EH (cell line): ENCODE measurements at regions not wholly inside any gene's neighbourhood (a gene's known extent, or its start where the extent isn't known, plus 50 kb on each side); places are given as distances from the start of the nearest gene placed in this dataset.
"Not testable (repeated sequence)": the region's sequence is repeated elsewhere in the genome, so short reads cannot be mapped to it uniquely, and the experiment has no call there.

Experiments used
- DNase-seq: peaks from one replicate; pipeline ENCODE4 v3.0.0-alpha.2; 2015; ENCODE audit warnings: low read depth

DNA sequence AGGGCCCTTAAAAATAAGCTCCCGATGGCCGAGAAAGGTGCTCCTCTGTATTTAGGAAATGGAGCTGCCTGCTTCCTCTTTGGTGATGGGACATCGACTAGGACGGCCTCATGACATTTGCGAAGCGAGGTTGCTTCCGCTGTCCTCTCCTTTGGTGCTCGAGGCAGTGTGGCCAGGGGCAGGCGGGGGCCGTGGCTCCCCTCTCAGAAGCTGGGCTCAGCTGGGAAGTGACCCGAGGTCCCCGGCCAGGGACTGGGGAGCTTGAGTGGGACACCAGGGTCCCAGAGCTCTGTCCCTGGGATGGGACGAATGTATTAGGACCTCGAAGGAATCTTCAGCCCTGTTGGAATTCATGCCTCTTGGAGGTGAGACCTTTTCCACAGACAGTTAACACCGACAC lies 151.1 kb downstream of the CTTN start:
- no peak for DNase-seq

DNA sequence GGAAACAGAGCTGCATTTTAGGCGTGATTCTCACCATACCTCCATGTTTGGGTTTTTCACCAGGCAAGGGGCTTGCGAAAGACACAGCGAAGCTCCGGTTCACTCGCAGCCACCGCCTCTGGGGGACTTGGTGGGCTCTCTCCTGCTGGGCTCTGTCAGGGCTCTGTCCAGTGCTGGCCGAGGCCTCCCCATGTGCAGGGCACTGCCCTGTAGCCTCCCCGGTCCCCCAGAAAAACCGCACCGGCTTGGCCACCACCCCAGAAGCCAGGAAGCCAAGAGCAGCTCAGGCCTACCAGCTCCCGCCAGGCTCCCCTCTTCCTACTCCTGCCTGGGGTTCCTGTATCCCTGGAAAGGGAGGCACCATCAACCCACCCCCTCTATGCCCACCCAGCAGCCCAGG lies 151.5 kb downstream of the CTTN start:
- no peak for DNase-seq

DNA sequence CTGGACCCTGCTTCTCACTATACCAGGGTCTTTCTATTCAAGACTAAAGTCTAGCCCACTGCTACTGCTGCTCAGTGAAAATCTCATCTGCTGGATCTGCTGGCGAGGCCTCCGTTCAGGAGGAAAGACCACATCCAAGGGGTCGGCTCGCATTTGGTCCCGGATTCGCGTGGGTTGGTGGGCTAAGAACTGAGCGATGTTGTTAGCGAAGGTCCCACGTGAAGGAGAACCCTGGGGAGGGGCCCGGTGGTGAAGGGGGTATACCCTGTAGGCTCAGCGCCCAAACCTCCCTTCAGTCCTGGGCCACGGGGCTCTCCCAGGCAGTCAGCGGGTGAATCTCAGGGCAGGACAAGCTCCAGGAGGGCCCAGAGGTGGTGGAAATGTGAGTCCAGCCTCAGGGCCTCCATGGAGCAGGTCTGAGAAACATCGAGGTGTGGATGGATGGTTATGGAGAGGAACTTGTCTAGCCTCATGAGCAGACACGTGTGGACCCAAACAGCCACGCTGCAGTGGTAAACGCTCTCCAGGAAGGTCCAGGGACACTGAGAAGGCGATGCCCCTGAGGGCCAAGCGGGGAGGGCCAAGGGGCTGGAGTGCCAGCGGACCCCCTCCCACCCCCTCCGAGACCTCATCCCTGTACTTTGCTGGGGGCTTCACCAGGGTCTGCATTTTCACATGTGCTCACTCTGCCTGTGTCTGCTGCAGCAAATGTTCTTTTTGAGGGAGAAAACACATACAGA lies 152.3 kb downstream of the CTTN start:
- DNase-seq, result no peak

DNA sequence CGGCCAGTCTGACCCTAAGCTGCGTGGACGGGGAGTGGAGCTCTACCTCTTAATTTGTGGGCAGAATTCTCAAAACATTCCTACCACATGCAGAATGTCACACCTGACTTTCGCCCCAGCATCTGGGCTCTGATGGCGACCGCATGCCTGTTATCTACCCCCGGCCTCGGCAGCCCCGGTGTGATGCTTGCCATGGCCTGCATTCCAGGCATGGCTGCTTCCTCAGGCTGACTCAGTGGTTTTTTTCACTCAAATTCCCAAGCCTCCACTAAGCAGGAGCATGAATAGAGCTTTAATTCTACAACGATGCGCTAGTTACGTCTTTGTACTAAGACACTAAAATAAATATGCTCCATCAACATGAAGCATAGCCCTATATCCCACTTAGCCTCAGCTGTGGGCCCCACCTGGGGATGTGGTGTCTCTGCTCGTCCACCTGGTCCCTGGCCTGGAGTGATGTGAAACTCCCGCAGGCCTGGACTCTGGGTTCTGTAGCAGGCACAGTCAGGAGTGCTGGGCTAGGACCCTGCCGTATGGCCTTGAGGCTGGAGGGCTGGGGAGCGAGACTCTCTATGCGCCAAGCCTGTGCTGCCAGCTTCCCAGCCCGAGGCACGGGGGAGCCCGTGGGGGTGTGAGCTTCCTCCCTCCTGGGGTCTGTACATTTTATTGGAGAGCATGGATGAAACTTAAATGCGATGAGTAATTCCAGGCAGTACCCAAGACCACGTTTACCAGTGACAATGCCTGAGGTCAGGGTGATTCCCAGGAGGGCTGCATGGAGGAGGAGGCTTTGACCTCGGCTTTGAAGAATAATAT lies 153.2 kb downstream of the CTTN start:
- DNase-seq, result no peak

DNA sequence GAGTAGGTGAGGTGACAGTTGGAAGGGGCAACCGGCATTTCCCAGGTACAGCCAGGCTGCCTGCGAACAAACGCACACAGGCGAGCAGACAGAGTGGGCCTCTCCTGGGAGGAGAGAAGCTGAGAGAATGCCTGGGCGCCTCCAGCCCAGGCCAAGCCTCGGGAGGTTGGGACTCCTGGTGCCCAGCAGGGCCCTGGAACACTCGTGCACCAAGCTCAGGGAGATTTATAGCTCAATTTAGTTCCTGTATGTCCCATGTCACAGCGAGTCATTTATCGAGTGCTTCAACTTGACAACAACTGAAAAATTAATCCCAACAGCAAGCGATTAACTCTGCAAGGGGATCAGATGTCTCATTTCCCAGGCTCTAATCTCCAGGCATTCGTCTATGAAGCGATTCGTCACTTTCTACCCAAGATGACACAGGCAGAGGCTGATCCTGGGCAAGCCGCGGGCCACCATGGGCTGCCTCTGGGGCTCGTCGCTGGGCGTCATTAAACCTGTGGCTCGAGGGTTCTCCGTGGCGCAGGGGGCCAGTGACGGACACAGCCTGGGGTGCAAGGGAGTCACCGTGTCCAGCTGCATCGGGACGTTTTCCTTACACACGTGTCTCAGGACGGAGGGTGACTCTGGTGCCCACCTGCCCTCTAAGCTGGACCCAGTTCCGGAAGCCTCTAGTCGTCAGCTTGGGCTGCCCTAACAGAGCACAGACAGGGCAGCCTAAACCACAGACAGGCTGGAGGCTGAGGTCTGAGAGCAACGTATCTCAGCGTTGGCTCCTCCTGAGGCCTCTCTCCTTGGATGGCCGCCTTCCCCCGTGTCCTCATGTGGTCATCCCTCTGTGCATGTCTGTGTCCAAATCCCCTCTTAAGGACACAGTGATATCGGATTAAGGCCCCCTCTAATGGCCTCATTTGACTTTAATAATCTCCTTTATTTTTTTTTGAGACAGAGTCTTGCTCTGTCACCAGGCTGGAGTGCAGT lies 154.1 kb downstream of the CTTN start:
- DNase-seq, result no peak

DNA sequence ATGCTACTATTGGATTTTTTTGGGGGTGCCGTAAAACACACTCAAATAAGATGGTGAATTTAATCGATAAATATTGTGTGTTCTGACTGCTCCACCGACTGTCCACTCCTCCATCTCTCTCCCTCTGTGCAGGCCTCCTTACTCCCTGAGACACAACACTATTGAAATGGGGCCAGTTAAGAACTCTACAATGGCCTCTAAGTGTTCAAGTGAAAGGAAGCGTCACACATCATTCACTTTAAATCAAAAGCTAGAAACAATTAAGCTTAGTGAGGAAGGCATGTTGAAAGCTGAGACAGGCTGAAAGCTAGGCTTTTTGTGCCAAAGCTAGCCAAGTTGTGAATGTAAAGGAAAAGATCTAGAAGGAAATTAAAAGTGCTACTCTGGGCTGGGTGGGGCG lies 156.7 kb downstream of the CTTN start:
- no peak for DNase-seq

DNA sequence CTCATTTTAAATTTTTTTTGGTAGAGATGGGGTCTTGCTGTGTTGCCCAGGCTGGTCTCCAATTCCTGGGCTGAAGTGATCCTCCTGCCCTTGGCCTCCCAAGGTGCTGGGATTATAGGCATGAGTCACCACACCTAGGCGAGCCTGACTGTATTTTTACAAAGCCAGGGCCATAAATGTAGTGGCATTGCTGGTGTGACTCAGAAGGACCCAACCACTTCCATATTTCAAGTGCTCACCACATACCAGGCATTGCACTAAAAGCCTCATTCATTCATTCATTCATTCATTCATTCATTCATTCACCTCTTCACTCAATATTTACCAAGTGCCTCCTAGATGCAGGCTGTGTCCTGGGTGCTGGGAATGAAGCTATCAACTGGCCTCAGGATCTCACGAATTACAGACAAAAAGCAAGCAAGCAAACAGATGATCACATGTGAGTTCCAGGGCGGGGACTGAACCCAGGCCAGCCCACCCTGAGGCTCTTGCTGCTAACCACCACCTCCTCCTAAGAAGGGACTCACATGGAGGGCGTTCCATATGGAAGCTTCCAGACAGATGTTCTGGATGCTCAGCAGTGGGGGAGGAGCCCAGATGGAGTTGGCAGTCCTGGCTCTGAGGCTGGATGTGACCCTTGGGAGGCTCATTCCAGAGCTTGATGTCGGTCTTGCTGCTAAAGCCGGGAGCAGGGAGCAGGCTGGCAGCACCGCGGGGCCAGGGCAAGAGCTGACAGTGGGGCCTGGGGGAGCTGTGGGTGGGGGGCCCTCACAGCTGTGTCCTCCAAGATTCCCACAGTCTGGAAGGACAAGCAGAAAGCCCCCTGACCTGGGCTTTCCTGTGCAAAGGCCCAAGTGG lies 158.8 kb downstream of the CTTN start:
- peak; percentile 6 for DNase-seq

DNA sequence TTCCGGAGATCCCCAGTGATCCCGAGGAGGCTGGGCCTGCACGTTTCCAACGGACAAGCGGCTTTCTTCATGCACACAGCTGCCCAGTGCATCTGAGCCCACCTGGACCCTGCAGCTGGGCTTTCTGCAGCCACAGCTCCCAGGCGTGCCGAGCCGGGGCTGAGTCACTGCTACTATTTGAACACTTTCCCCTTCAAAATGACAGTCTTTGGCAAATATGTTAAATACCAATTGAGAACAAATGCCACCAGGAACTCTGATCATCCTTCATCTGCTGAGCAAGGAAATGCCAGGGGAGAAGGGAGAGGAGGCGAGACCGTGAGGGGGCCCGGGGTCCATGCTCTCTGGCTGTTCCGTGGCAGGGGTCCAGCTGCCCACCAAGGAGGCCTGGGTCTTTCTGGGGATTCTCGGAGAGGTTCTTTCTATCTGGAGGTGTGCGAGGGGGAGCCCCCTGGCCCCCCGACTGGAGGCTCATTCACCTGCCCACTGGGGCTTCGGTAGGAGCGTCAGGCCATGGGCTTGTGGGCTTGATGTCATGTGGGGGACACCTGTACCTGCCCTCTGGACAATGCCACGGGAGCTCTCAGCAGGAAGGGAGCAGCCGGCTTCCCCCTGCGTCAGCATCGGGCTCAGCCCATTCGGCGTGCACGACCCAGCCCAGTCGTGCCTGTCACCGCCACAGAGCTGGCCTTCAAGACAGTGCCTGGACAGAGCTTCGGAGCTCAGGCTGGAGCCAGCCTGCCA lies 159.6 kb downstream of the CTTN start:
- DNase-seq, result no peak

DNA sequence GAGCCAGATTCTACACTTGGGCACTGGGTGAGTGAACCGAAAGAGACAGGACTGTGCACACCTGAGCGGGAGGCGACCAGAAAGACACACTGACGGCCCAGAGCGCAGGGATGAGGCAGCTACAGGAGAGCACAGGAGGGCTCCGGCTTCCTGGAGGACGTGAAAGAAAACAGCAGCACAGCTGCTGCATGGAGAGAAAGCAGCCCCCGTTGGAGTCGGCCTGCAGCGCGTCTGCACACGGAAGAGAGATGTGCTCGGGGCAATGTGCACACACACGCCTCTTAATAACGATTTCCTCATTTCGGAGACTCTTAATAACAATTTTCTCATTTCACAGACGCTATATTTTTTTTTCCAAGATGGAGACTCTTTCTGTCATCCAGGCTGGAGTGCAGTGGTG lies 160.4 kb downstream of the CTTN start:
- DNase-seq, result no peak

DNA sequence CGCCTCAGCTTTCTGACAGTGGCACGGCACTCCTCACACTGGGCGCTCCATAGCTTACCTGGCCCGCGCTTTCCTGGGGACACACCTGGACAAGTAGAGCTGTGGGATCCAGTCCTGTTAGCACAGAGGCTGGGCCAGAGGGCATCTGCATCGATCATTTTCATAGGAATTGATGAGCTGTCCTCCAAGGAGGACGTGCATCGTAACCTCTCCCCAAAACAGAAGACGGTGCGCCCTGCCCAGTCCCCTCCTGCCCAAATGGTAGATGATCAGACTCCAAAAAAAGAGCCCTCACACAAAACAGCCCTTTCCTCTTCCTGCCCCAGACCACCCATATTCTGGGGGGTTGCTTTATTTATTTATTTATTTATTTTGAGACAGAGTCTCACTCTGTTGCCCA lies 161.2 kb downstream of the CTTN start:
- no peak for DNase-seq

DNA sequence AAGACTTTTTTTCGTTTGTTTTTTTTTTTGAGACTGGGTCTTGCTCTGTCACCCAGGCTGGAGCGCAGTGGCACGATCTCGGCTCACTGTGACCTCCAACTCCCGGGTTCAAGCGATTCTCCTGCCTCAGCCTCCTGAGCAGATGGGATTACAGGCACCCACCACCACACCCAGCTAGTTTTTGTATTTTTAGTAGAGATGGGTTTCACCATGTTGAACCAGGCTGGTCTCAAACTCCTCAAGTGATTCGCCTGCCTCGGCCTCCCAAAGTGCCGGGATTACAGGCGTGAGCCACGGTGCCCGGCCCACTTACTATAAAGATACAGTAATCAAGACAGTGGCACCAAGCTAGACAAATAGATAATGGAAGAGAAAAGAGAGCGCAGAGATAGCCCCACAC lies 162.3 kb downstream of the CTTN start:
- DNase-seq, result not testable (repeated sequence)

DNA sequence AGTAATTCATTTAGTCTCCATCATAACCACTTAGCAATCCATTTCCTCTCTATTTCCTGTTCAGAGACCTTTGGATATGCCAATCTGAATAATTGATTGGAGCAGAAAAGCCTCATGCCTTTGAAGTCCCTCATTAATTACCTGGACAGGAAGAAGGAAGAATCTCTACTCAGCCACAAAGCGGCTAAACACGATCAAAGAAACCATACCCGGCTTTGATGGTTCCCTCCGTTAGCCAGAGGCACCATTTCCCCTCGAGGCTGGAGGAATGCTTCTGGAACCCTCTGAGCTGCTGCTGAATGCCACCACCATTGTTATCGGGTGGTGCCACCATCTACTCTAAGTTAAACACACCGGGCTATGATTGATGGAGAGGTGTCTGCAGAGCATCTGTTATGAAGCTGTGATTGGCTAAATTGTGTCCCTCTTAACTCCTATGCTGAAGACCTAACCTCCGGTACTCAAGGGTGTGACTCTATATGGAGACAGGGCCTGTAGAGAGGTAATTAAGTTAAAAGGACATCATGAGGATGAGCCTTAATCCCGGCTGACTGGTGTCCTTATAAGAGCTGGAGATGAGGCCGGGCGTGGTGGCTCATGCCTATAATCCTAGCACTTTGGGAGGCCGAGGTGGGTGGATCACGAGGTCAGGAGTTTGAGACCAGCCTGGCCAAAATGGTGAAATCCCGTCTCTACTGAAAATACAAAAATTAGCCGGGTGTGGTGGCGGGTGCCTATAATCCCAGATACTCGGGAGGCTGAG lies 168.6 kb downstream of the CTTN start:
- no peak for DNase-seq

DNA sequence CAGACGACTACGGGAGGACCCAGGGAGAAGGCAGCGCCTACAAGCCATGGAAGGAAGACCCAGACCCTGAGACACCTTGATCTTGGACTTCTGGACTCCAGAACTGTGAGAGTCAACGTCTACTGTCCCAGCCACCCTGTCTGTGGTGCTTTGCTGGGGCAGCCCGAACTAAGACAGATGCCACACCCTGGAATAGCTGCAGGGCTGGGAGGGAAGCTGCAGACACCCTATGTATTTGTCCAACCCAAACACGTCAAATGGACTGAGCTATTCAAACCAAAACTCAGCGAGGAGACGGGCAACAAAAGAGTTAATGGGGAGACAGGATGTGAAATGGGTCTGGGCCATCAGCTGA lies 169.3 kb downstream of the CTTN start:
- DNase-seq, result no peak

DNA sequence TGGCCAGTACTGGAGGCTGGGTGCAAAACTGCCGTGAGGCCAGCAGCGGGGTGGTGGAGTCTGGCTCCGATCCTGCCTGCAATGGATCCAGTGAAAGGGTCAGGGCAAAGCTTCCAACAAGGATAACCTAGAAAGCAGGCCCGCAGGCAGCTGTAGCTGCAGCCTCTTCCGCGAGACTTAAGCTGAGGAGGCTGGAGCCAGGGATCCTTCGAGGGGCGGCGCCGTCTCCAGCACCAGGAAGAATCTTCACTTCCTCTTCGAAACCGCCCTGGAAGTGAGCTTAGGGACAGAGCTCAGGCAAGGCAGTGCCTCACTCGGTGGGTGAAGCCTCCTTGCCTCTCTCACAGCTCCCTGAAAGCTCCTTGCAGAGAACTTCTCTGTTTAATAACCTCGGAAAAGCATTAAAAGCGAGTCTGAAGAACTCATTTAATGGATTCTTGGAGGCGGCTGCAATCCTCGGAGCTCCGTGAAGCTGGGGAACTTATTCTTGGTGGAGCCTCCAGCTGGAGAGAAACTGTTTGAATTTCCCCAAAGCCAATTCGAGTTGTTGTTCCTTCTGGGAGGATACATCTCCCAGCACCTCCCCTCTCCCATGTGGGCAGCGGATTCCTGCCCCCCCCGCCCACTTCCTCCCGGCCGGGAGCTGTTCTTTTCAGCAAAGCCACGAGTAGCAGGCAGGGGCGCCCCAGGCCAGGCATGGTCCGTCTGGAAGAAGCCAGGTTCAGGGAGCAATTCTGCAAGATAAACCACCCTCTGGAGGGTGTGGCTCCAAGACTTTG lies 169.9 kb downstream of the CTTN start:
- peak; percentile 36 for DNase-seq

DNA sequence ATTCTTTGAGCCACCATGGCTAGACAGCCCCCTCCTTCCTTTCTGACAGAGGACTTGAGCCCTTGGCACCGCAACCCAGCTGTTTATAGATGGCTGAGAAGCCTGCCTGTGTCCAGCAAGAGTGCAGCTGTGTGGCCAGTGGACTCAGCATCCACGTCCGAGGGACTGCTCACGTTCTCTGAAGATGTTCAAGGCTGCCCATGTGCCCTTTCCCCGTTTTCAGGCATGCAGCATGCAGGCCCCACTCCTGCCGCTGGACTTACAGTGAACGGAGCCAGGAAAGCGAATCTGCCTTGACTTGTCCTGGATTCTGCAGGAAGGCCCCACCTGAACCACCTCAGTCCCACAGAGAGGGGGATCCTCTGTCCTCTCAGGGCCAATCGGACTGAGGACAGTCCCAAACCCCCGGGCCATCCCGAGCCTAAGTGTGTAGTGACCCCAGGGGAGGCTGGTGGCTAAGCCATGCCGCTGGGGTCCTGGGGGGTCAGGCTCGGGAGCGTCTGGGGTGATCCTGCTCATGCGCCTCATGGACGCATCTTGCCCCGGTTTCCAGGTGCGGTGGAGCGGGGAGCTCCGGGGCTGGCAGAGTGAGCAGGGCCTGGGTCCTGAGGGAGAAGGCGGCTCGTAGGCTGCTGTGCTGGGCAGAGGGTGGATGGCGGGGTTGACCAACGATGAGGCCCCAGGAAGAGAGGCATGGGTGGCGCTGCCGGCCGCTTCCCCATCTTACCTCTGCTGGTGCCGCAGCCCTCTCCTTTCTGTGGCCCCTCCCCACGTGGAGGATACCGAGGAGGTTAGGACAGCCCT lies 170.7 kb downstream of the CTTN start:
- no peak for DNase-seq

DNA sequence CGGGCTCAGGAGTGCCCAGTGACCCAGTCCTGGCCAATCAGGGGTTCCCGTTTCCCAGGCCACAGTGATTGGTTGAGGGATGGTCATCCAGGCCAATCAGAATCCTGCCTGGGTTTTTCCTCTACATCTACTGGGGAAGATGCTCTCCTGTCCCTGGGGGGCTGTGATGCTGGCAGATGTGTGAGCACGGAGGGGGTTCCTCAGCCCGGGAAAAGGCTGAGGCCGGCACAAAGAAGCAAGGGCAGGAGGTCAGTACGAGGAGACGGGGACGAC lies 171.2 kb downstream of the CTTN start:
- no peak for DNase-seq

DNA sequence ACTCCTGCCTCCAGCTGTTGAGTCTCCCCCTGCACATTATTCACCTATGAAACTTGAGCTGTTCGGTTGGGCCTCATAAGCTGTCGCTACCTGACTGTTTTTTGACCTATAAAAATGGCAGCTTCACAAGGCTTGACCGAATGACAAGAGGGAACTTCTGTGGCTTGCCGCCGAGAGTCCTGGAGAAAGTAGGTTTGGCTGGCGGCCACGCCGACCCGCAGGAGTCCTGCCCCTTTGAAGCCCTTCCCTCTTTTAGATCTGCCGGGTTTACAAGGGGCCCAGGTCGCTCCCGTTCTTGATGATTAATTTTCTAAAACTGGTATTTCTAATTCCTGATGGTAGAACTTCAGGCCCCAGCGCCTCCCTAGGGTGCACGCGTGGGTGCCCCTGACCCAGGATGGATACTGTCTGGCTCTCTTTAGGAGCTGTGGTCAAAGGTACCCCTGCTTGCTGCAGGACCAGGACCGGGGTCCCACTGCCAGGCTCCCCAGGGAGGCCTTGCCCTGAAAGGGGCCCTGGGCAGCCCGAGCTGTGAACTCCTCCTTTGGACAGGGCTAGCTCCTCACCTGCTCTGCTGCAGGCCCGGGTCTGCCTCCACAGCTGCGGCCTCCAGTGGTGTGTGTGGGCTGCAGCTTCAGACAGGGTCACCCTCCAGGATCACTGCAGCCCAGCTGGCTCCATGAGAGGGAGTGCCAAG lies 171.8 kb downstream of the CTTN start:
- DNase-seq, result no peak
